Natural killer cell (primary cell): ENCODE measurements at regions not wholly inside any gene's neighbourhood (a gene's known extent, or its start where the extent isn't known, plus 50 kb on each side); places are given as distances from the start of the nearest gene placed in this dataset.

Experiments
- ATAC-seq, 3 donors: fragments of 150-1000 bp in 2 of 3; fragments of 200-7000 bp in 1 of 3; cut with Tn5 transposase; 1 replicate in 1 of 3; 2 replicates in 2 of 3; pipeline ENCODE4 v1.10.0; 2021; ENCODE audit warnings: mild to moderate bottlenecking in 2 of 3, moderate library complexity in 2 of 3
- DNase-seq, 2 donors: peaks; one replicate each; pipeline versions ENCODE4 v3.0.0 to v3.0.0-alpha.2; 2013 to 2021; ENCODE audit warnings: mixed read lengths in 1 of 2
- H3K27ac ChIP-seq: one replicate; pipeline ENCODE4 v1.5.1; 2013; ENCODE audit warnings: mild to moderate bottlenecking, low read length
- H3K27me3 ChIP-seq: one replicate; pipeline ENCODE4 v1.6.1; 2013; ENCODE audit warnings: low read length; ENCODE audit not compliant: control insufficient read depth, insufficient read depth
- H3K36me3 ChIP-seq: one replicate; pipeline ENCODE4 v1.6.1; 2013; ENCODE audit warnings: low read length; ENCODE audit not compliant: control insufficient read depth, insufficient read depth
- H3K4me1 ChIP-seq: one replicate; pipeline ENCODE4 v1.6.1; 2013; ENCODE audit warnings: low read length; ENCODE audit not compliant: control insufficient read depth, insufficient read depth
- H3K4me3 ChIP-seq: one replicate; pipeline ENCODE4 v1.5.1; 2013; ENCODE audit warnings: low read length
- H3K9me3 ChIP-seq: one replicate; pipeline ENCODE4 v1.6.1; 2013; ENCODE audit warnings: low read length; ENCODE audit not compliant: control insufficient read depth, insufficient read depth
- H3K27ac Mint-ChIP-seq, 2 donors: one replicate each; pipeline ENCODE4 v1.8.0; 2022; ENCODE audit warnings: mild to moderate bottlenecking in 2 of 2, mixed read lengths in 2 of 2, moderate library complexity in 1 of 2
- H3K27me3 Mint-ChIP-seq, 2 donors: one replicate each; pipeline ENCODE4 v1.8.0; 2022; ENCODE audit warnings: low read depth in 2 of 2, mixed read lengths in 2 of 2
- H3K36me3 Mint-ChIP-seq: one replicate; pipeline ENCODE4 v1.8.0; 2022; ENCODE audit warnings: mixed read lengths
- H3K4me1 Mint-ChIP-seq, 2 donors: one replicate each; pipeline ENCODE4 v1.8.0; 2022; ENCODE audit warnings: mixed read lengths in 2 of 2
- H3K4me3 Mint-ChIP-seq: one replicate; pipeline ENCODE4 v1.8.0; 2022; ENCODE audit warnings: mild to moderate bottlenecking, moderate library complexity, mixed read lengths
- H3K9me3 Mint-ChIP-seq, 2 donors: one replicate each; pipeline ENCODE4 v1.8.0; 2022; ENCODE audit warnings: mixed read lengths in 2 of 2
- WGBS: methylation state at CpG from one replicate; pipeline ENCODE4 v1.1.7; 2013; ENCODE audit warnings: missing lambda C conversion rate; ENCODE audit not compliant: insufficient coverage; 5-methylcytosine and 5-hydroxymethylcytosine counted together
- intact Hi-C: fragments of 100-400 bp; cut with micrococcal nuclease; formaldehyde crosslinking; loops from one replicate; pipeline ENCODE4 v1.14.2; 2022
- TF ChIP-seq, protein P1 (sequence below): fragments of 200-600 bp; IDR thresholded peaks from one replicate; pipeline ENCODE4 v1.8.0; 2022; ENCODE audit warnings: antibody characterized with exemption

DNA sequence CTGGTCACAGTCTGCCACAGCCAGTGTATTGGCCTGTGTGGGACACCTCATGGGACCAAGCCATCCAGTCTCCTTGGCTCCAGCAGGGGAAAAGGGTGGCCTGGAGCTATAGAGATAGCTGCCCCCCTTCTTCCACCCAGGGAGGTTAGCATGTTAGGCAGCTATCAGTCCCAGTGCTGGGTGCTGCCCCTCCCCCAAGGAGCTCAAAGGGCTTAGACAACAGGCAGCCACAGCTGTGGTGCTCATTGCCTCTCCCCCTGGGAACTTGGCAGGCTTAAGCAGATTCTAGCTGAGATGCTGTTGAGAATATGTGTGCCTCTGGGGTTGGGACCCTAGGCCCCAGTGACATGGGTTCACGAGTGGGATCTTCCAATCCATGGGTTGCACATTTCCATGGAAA is 226.0 kb upstream of the PTGER4 start:
- no peaks in the 10 kb centered on the region for H3K36me3 ChIP-seq
- 100% methylated on average over 1 of the region's 1 CpG for WGBS
- H3K4me1 ChIP-seq, result no peaks in the 10 kb centered on the region
- Mint-ChIP-seq H3K27ac (no peak overlapping the region), H3K4me3 (no peak overlapping the region), H3K9me3 (peaks cover 2 to 4% of the 10 kb centered on the region in 2 donors), H3K27me3 (peaks cover 0 to 3% of the 10 kb centered on the region in 2 donors), H3K4me1 (peaks cover 0 to 12% of the 10 kb centered on the region in 2 donors), H3K36me3 (no peaks in the 10 kb centered on the region)
- no peaks in the 10 kb centered on the region for H3K9me3 ChIP-seq
- no peak overlapping the region for H3K4me3 ChIP-seq
- ATAC-seq (no peak), DNase-seq (no peak)
- intact Hi-C loops, result no loop called here
- H3K27me3 ChIP-seq, result no peaks in the 10 kb centered on the region
- H3K27ac ChIP-seq, result no peak overlapping the region
- TF ChIP-seq, protein P1, sequence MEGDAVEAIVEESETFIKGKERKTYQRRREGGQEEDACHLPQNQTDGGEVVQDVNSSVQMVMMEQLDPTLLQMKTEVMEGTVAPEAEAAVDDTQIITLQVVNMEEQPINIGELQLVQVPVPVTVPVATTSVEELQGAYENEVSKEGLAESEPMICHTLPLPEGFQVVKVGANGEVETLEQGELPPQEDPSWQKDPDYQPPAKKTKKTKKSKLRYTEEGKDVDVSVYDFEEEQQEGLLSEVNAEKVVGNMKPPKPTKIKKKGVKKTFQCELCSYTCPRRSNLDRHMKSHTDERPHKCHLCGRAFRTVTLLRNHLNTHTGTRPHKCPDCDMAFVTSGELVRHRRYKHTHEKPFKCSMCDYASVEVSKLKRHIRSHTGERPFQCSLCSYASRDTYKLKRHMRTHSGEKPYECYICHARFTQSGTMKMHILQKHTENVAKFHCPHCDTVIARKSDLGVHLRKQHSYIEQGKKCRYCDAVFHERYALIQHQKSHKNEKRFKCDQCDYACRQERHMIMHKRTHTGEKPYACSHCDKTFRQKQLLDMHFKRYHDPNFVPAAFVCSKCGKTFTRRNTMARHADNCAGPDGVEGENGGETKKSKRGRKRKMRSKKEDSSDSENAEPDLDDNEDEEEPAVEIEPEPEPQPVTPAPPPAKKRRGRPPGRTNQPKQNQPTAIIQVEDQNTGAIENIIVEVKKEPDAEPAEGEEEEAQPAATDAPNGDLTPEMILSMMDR, result no peak

DNA sequence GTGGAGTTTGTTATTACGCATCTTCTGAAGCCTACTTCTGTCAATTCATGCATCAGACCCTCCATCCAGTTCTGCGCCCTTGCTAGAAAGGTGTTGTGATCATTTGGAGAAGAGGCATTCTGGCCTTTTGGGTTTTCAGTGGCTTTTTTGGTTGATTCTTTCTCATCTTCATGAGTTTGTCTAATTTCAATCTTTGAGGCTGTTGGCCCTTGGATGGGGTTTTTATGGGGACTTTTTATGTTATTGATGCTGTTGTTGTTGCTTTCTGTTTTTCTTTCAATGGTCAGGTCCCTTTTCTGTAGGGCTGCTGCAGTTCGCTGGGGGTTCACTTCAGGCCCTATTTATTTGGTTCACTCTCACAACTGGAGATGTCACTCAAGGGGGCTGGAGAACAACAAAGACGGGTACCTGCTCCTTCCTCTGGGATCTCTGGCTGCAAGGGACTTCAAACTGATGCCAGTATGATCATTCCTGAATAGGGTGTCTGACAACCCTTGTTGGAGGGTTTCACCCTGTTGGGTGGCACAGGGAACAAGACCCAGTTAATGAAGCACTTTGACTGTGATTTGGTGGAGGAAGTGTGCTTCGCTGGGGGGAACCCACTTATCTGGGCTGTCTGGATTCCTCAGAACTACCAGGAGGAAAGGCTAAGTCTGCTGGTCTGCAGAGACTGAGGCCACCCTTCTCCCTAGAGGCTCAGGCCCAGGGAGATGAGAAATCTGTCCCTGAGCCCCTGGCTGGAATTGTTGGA is 226.7 kb upstream of the PTGER4 start:
- Histone ChIP-seq H3K36me3 (no peaks in the 10 kb centered on the region), H3K4me1 (no peaks in the 10 kb centered on the region), H3K27ac (no peak overlapping the region), H3K9me3 (no peaks in the 10 kb centered on the region), H3K27me3 (no peaks in the 10 kb centered on the region), H3K4me3 (no peak overlapping the region)
- H3K27me3 Mint-ChIP-seq, result peaks cover 0 to 3% of the 10 kb centered on the region in 2 donors
- peaks cover 0 to 12% of the 10 kb centered on the region in 2 donors for H3K4me1 Mint-ChIP-seq
- DNase-seq (no peak), ATAC-seq (no peak)
- no peaks in the 10 kb centered on the region for H3K36me3 Mint-ChIP-seq
- WGBS, result 96% methylated on average over 3 of the region's 5 CpGs
- intact Hi-C loops, result no loop called here
- H3K9me3 Mint-ChIP-seq, result peaks cover 2 to 4% of the 10 kb centered on the region in 2 donors
- no peak overlapping the region for H3K27ac Mint-ChIP-seq
- no peak overlapping the region for H3K4me3 Mint-ChIP-seq
- TF ChIP-seq, protein P1, result no peak

DNA sequence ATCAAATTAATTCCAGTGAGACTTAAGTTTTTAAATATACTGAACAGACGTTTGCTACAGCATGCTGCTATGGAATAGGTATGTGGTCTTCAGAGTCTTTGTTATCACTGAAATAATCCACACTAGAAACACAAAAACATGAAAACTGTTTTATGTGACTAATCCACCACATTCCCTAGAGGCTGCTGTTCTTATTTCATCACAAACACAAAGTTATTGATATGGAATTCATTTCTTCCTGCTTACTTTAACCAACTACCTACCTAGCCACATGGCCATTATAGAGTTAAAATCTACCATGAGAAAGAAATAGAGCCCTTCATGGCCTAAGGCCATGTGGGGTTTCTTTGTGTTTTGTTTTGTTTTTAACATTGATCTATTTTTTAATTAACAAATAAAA is 232.3 kb upstream of the PTGER4 start:
- Mint-ChIP-seq H3K4me1 (peaks cover 9 to 15% of the 10 kb centered on the region in 2 donors), H3K4me3 (no peak overlapping the region), H3K9me3 (peaks cover 6% of the 10 kb centered on the region in 2 donors), H3K27me3 (no peaks in the 10 kb centered on the region), H3K27ac (no peak overlapping the region), H3K36me3 (peaks cover 15% of the 10 kb centered on the region)
- no peak overlapping the region for H3K4me3 ChIP-seq
- ATAC-seq (no peak), DNase-seq (no peak)
- H3K27ac ChIP-seq, result no peak overlapping the region
- H3K36me3 ChIP-seq, result no peaks in the 10 kb centered on the region
- intact Hi-C loops, result no loop called here
- TF ChIP-seq, protein P1, result no peak
- no peaks in the 10 kb centered on the region for H3K27me3 ChIP-seq
- WGBS, result no CpG with 5 or more reads among the region's 1 CpG
- no peaks in the 10 kb centered on the region for H3K4me1 ChIP-seq
- no peaks in the 10 kb centered on the region for H3K9me3 ChIP-seq

DNA sequence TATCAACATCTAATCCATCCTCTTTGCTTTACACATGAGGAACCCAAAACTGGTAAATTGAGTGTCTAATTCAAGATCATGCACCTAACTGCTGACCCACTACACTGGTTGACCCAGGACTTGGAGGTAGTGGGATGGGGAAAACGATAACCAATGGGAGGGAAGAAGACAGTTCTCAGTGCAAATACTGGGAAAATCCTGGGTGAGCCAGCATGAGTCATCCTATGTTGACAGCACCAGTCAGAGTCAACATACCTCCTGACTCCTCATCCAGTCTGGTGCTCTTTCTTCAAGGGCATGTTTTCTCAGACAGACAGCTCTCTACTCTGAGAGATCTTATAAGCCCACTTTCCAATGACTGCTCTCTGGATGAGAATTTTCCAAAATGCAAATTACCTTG is 232.8 kb upstream of the PTGER4 start:
- WGBS, result 57% methylated on average over 1 of the region's 1 CpG
- intact Hi-C loops, result no loop called here
- DNase-seq, result no peak
- H3K27me3 Mint-ChIP-seq, result no peaks in the 10 kb centered on the region
- TF ChIP-seq, protein P1, result no peak
- Histone ChIP-seq H3K4me1 (peaks cover 2% of the 10 kb centered on the region), H3K27me3 (no peaks in the 10 kb centered on the region), H3K9me3 (no peaks in the 10 kb centered on the region), H3K27ac (no peak overlapping the region), H3K36me3 (no peaks in the 10 kb centered on the region), H3K4me3 (no peak overlapping the region)
- no peak overlapping the region for H3K27ac Mint-ChIP-seq
- H3K9me3 Mint-ChIP-seq, result peaks cover 4 to 6% of the 10 kb centered on the region in 2 donors
- no peak for ATAC-seq
- peaks cover 14 to 20% of the 10 kb centered on the region in 2 donors for H3K4me1 Mint-ChIP-seq
- H3K36me3 Mint-ChIP-seq, result peaks cover 15% of the 10 kb centered on the region
- H3K4me3 Mint-ChIP-seq, result no peak overlapping the region
